ENCODE measurements at regions not wholly inside any gene's neighbourhood (a gene's known extent, or its start where the extent isn't known, plus 50 kb on each side); places are given as distances from the start of the nearest gene placed in this dataset.

GRCh38 chr5:58143181-58143580 is 316.7 kb downstream of the PLK2 start:
- no peaks in the 10 kb centered on the region for H3K36me3 ChIP-seq (ENCODE audit: control insufficient read depth, low read length)

GRCh38 chr5:58138791-58139190 is 321.1 kb downstream of the PLK2 start:
- H3K9me3 ChIP-seq (ENCODE audit: control insufficient read depth, insufficient read depth, low read length), result no peaks in the 10 kb centered on the region
- H3K27me3 ChIP-seq (ENCODE audit: control insufficient read depth, low read length), result no peaks in the 10 kb centered on the region
- no peaks in the 10 kb centered on the region for H3K79me2 ChIP-seq (ENCODE audit: control insufficient read depth, low read length)
- H4K20me1 ChIP-seq (ENCODE audit: control insufficient read depth, insufficient read depth, low read depth, low read length), result no peaks in the 10 kb centered on the region
- TF ChIP-seq EZH2phosphoT487 (IDR thresholded peaks at IDR 0.05; ENCODE audit: borderline replicate concordance, low read length) (no peak), CTCF (IDR thresholded peaks at IDR 0.05; ENCODE audit: low read depth, low read length, poor library complexity, severe bottlenecking) (no peak)
- H3F3A ChIP-seq (ENCODE audit: control insufficient read depth, insufficient read depth), result no peaks in the 10 kb centered on the region
- H3K4me2 ChIP-seq (ENCODE audit: low read length), result no peak overlapping the region
- H3K4me1 ChIP-seq (ENCODE audit: control insufficient read depth, low read length), result no peaks in the 10 kb centered on the region
- H3K27ac ChIP-seq (ENCODE audit: low read depth, low read length), result no peak overlapping the region
- H3K9me2 ChIP-seq (replicated peaks; ENCODE audit: control insufficient read depth, low read length), result no peaks in the 10 kb centered on the region
- no peak overlapping the region for H3K4me3 ChIP-seq (ENCODE audit: low read length)
- no peaks in the 10 kb centered on the region for H3K36me3 ChIP-seq (ENCODE audit: control insufficient read depth, low read length)

More at GRCh38 chr5:58143181-58143580, 316.7 kb downstream of the PLK2 start:
- no peaks in the 10 kb centered on the region for H3K9me2 ChIP-seq (replicated peaks; ENCODE audit: control insufficient read depth, low read length)
- H3K27me3 ChIP-seq (ENCODE audit: control insufficient read depth, low read length), result no peaks in the 10 kb centered on the region
- H3K27ac ChIP-seq (ENCODE audit: low read depth, low read length), result no peak overlapping the region
- H3K9me3 ChIP-seq (ENCODE audit: control insufficient read depth, insufficient read depth, low read length), result no peaks in the 10 kb centered on the region
- TF ChIP-seq EZH2phosphoT487 (IDR thresholded peaks at IDR 0.05; ENCODE audit: borderline replicate concordance, low read length) (no peak), CTCF (IDR thresholded peaks at IDR 0.05; ENCODE audit: low read depth, low read length, poor library complexity, severe bottlenecking) (no peak)
- no peak overlapping the region for H3K4me2 ChIP-seq (ENCODE audit: low read length)
- no peaks in the 10 kb centered on the region for H3F3A ChIP-seq (ENCODE audit: control insufficient read depth, insufficient read depth)
- no peaks in the 10 kb centered on the region for H4K20me1 ChIP-seq (ENCODE audit: control insufficient read depth, insufficient read depth, low read depth, low read length)
- H3K4me3 ChIP-seq (ENCODE audit: low read length), result no peak overlapping the region
- H3K79me2 ChIP-seq (ENCODE audit: control insufficient read depth, low read length), result no peaks in the 10 kb centered on the region
- no peaks in the 10 kb centered on the region for H3K4me1 ChIP-seq (ENCODE audit: control insufficient read depth, low read length)

- Histone ChIP-seq H3F3A (ENCODE audit: control insufficient read depth, insufficient read depth) (no peaks in the 10 kb centered on the region), H3K9me2 (replicated peaks; ENCODE audit: control insufficient read depth, low read length) (no peaks in the 10 kb centered on the region), H4K20me1 (ENCODE audit: control insufficient read depth, insufficient read depth, low read depth, low read length) (no peaks in the 10 kb centered on the region), H3K27ac (ENCODE audit: low read depth, low read length) (no peak overlapping the region), H3K79me2 (ENCODE audit: control insufficient read depth, low read length) (no peaks in the 10 kb centered on the region), H3K4me2 (ENCODE audit: low read length) (no peak overlapping the region), H3K36me3 (ENCODE audit: control insufficient read depth, low read length) (no peaks in the 10 kb centered on the region), H3K9me3 (ENCODE audit: control insufficient read depth, insufficient read depth, low read length) (no peaks in the 10 kb centered on the region), H3K27me3 (ENCODE audit: control insufficient read depth, low read length) (no peaks in the 10 kb centered on the region), H3K4me3 (ENCODE audit: low read length) (no peak overlapping the region), H3K4me1 (ENCODE audit: control insufficient read depth, low read length) (no peaks in the 10 kb centered on the region)
- TF ChIP-seq EZH2phosphoT487 (IDR thresholded peaks at IDR 0.05; ENCODE audit: borderline replicate concordance, low read length), result no peak
- no peak for TF ChIP-seq CTCF (IDR thresholded peaks at IDR 0.05; ENCODE audit: low read depth, low read length, poor library complexity, severe bottlenecking)
Observed at GRCh38 chr5:58136406-58136805, 323.5 kb downstream of the PLK2 start.

Data from DOHH2 (cell line).